H9 (cell line): ENCODE measurements at regions not wholly inside any gene's neighbourhood (a gene's known extent, or its start where the extent isn't known, plus 50 kb on each side); places are given as distances from the start of the nearest gene placed in this dataset.

Experiments used
- DNase-seq: peaks from one replicate; pipeline ENCODE4 v3.0.0-alpha.2; 2017
- H2AFZ ChIP-seq: one replicate; pipeline ENCODE4 v1.6.1; 2013; ENCODE audit warnings: mild to moderate bottlenecking, low read length, control low read depth, moderate library complexity
- H2AK5ac ChIP-seq: 2 replicates; pipeline ENCODE4 v1.6.1; 2013; ENCODE audit warnings: low read length, control low read depth, mixed read lengths; ENCODE audit not compliant: insufficient read length
- H2BK120ac ChIP-seq: one replicate; pipeline ENCODE4 v1.6.1; 2013; ENCODE audit warnings: low read depth, mild to moderate bottlenecking, low read length, control low read depth, inconsistent platforms; ENCODE audit not compliant: poor library complexity, severe bottlenecking
- H2BK12ac ChIP-seq: 2 replicates; pipeline ENCODE4 v1.6.1; 2013; ENCODE audit warnings: low read length, control low read depth, mixed read lengths, low read depth; ENCODE audit not compliant: insufficient read length
- H2BK15ac ChIP-seq: 2 replicates; pipeline ENCODE4 v1.6.1; 2013; ENCODE audit warnings: low read depth, low read length, control low read depth
- H2BK20ac ChIP-seq: one replicate; pipeline ENCODE4 v1.6.1; 2013; ENCODE audit warnings: low read depth, mild to moderate bottlenecking, low read length, control low read depth, inconsistent platforms; ENCODE audit not compliant: poor library complexity, severe bottlenecking
- H2BK5ac ChIP-seq: 2 replicates; pipeline ENCODE4 v1.6.1; 2013; ENCODE audit warnings: low read length, control low read depth, mixed read lengths; ENCODE audit not compliant: insufficient read length
- H3K14ac ChIP-seq: 2 replicates; pipeline ENCODE4 v1.6.1; 2013; ENCODE audit warnings: low read length, control low read depth; ENCODE audit not compliant: insufficient read depth
- H3K18ac ChIP-seq: 2 replicates; pipeline ENCODE4 v1.6.1; 2013; ENCODE audit warnings: low read depth, mild to moderate bottlenecking, mixed read lengths, low read length, control low read depth; ENCODE audit not compliant: insufficient read length
- H3K23ac ChIP-seq: 2 replicates; pipeline ENCODE4 v1.6.1; 2013; ENCODE audit warnings: low read length, control low read depth, mixed read lengths, low read depth; ENCODE audit not compliant: insufficient read length
- H3K23me2 ChIP-seq: 2 replicates; pipeline ENCODE4 v1.6.1; 2013; ENCODE audit warnings: low read depth, mild to moderate bottlenecking, mixed read lengths, low read length, control low read depth; ENCODE audit not compliant: insufficient read length, poor library complexity, severe bottlenecking
- H3K27ac ChIP-seq: 2 replicates; pipeline ENCODE4 v1.5.1; 2013; ENCODE audit warnings: low read length, control low read depth, mixed read lengths, low read depth; ENCODE audit not compliant: insufficient read length
- H3K27me3 ChIP-seq: 2 replicates; pipeline ENCODE4 v1.6.1; 2013; ENCODE audit warnings: low read length, control low read depth, inconsistent platforms; ENCODE audit not compliant: insufficient read depth
- H3K4ac ChIP-seq: 2 replicates; pipeline ENCODE4 v1.6.1; 2013; ENCODE audit warnings: low read depth, mild to moderate bottlenecking, control low read depth, inconsistent platforms, low read length, moderate library complexity
- H3K4me1 ChIP-seq: 2 replicates; pipeline ENCODE4 v1.6.1; 2013; ENCODE audit warnings: low read length, control low read depth, inconsistent platforms; ENCODE audit not compliant: insufficient read depth
- H3K4me2 ChIP-seq: 2 replicates; pipeline ENCODE4 v1.6.1; 2013; ENCODE audit warnings: low read length, control low read depth, mixed read lengths; ENCODE audit not compliant: insufficient read length, insufficient read depth
- H3K56ac ChIP-seq: 2 replicates; pipeline ENCODE4 v1.6.1; 2013; ENCODE audit warnings: low read depth, mild to moderate bottlenecking, mixed read lengths, low read length, control low read depth; ENCODE audit not compliant: insufficient read length
- H3K79me1 ChIP-seq: 2 replicates; pipeline ENCODE4 v1.6.1; 2013; ENCODE audit warnings: low read depth, mild to moderate bottlenecking, moderate library complexity, low read length, control low read depth, inconsistent platforms; ENCODE audit not compliant: insufficient read depth, poor library complexity, severe bottlenecking
- H3K79me2 ChIP-seq: 2 replicates; pipeline ENCODE4 v1.6.1; 2013; ENCODE audit warnings: low read length, control low read depth, inconsistent platforms; ENCODE audit not compliant: insufficient read depth
- H3K9ac ChIP-seq: 2 replicates; pipeline ENCODE4 v1.6.1; 2013; ENCODE audit warnings: low read length, control low read depth, mixed read lengths; ENCODE audit not compliant: insufficient read length; ENCODE audit errors: extremely low read depth
- H3K9me3 ChIP-seq: one replicate; pipeline ENCODE4 v1.6.1; 2013; ENCODE audit warnings: low read depth, low read length, inconsistent platforms; ENCODE audit not compliant: control insufficient read depth
- H3T11ph ChIP-seq: one replicate; pipeline ENCODE4 v1.6.1; 2013; ENCODE audit warnings: mild to moderate bottlenecking, low read length, control low read depth, inconsistent platforms
- H4K20me1 ChIP-seq: one replicate; pipeline ENCODE4 v1.6.1; 2013; ENCODE audit not compliant: control insufficient read depth, insufficient read length, insufficient read depth
- H4K5ac ChIP-seq: 2 replicates; pipeline ENCODE4 v1.6.1; 2013; ENCODE audit warnings: low read depth, mild to moderate bottlenecking, mixed read lengths, low read length, control low read depth; ENCODE audit not compliant: insufficient read length
- H4K8ac ChIP-seq: replicated peaks from 2 replicates; pipeline ENCODE4 v1.6.1; 2013; ENCODE audit warnings: low read length, control low read depth, mixed read lengths, low read depth; ENCODE audit not compliant: insufficient read length
- H4K91ac ChIP-seq: 2 replicates; pipeline ENCODE4 v1.6.1; 2013; ENCODE audit warnings: low read depth, mild to moderate bottlenecking, moderate library complexity, mixed read lengths, low read length, control low read depth; ENCODE audit not compliant: insufficient read length
- H3K27ac Mint-ChIP-seq, 3 experiments: 2 replicates in 2 of 3; 3 replicates in 1 of 3; pipeline ENCODE4 v1.8.0; 2020 to 2021; ENCODE audit warnings: mixed read lengths in 3 of 3, mild to moderate bottlenecking in 1 of 3, moderate library complexity in 1 of 3
- H3K27me3 Mint-ChIP-seq: 2 replicates; pipeline ENCODE4 v1.8.0; 2021; ENCODE audit warnings: low read depth, mild to moderate bottlenecking, moderate library complexity, mixed read lengths
- H3K36me3 Mint-ChIP-seq, 3 experiments: 2 replicates in 2 of 3; 3 replicates in 1 of 3; pipeline ENCODE4 v1.8.0; 2020 to 2021; ENCODE audit warnings: low read depth in 3 of 3, mixed read lengths in 3 of 3; ENCODE audit not compliant: insufficient read depth in 1 of 3
- H3K4me1 Mint-ChIP-seq, 2 experiments: 2 replicates each; pipeline ENCODE4 v1.8.0; 2020; ENCODE audit warnings: mixed read lengths in 2 of 2
- H3K4me3 Mint-ChIP-seq, 2 experiments: 2 replicates in 1 of 2; 3 replicates in 1 of 2; pipeline ENCODE4 v1.8.0; 2020 to 2021; ENCODE audit warnings: mild to moderate bottlenecking in 2 of 2, mixed read lengths in 2 of 2, moderate library complexity in 1 of 2
- H3K9me3 Mint-ChIP-seq, 2 experiments: 2 replicates in 1 of 2; 3 replicates in 1 of 2; pipeline ENCODE4 v1.8.0; 2020; ENCODE audit warnings: mild to moderate bottlenecking in 2 of 2, mixed read lengths in 2 of 2, moderate library complexity in 1 of 2
- CTCF ChIP-seq: fragments of 200-600 bp; sonication (generic); conservative IDR thresholded peaks from 3 replicates; pipeline ENCODE4 v1.8.0; 2021; ENCODE audit warnings: antibody characterized with exemption, mild to moderate bottlenecking
- WGBS: extraction: QIAGEN DNeasy Blood & Tissue Kit; methylation state at CpG from one replicate; pipeline ENCODE4 v1.1.7; 2013; ENCODE audit warnings: missing lambda C conversion rate, low lambda C conversion rate, mixed read lengths; ENCODE audit not compliant: insufficient read length; ENCODE audit errors: extremely low coverage; 5-methylcytosine and 5-hydroxymethylcytosine counted together

- no peak overlapping the region for H2BK5ac ChIP-seq
- no peak overlapping the region for H4K5ac ChIP-seq
- Mint-ChIP-seq H3K27me3 (0 out of 2 replicates have a peak, but pooled peaks cover 1% of the 10 kb centered on the region), H3K27ac (no peak overlapping the region; a peak in 1 of 7 replicates), H3K9me3 (peaks cover 0 to 6% of the 10 kb centered on the region in 2 experiments; a peak in 3 of 5 replicates), H3K4me3 (no peak overlapping the region), H3K4me1 (peaks cover 11 to 23% of the 10 kb centered on the region in 2 experiments), H3K36me3 (peaks cover 0 to 9% (median 5%) of the 10 kb centered on the region in 3 experiments; a peak in 3 of 7 replicates)
- H3T11ph ChIP-seq = no peak overlapping the region
- no peak overlapping the region for H3K9ac ChIP-seq
- no peak for TF ChIP-seq CTCF
- H3K9me3 ChIP-seq = no peaks in the 10 kb centered on the region
- no peaks in the 10 kb centered on the region for H4K20me1 ChIP-seq
- no peak overlapping the region for H3K18ac ChIP-seq
- H3K79me1 ChIP-seq = no peaks in the 10 kb centered on the region
- H2BK120ac ChIP-seq = no peak overlapping the region
- no peak overlapping the region for H3K14ac ChIP-seq
- H3K56ac ChIP-seq = no peak overlapping the region
- no peak overlapping the region for H2BK20ac ChIP-seq
- no peak overlapping the region for H3K23ac ChIP-seq
- H3K4ac ChIP-seq = no peak overlapping the region
- no peak overlapping the region for H4K8ac ChIP-seq
- no peak for DNase-seq
- peaks cover 3% of the 10 kb centered on the region; the same call in 1 of the 2 replicates for H3K4me1 ChIP-seq
- no peaks in the 10 kb centered on the region for H3K79me2 ChIP-seq
- H3K27ac ChIP-seq = no peak overlapping the region
- no peak overlapping the region for H2BK15ac ChIP-seq
- H2AK5ac ChIP-seq = no peak overlapping the region
- no CpG with 5 or more reads among the region's 2 CpGs for WGBS
- H3K4me2 ChIP-seq = no peak overlapping the region
- no peak overlapping the region for H2AFZ ChIP-seq
- no peaks in the 10 kb centered on the region for H3K23me2 ChIP-seq
- no peak overlapping the region for H2BK12ac ChIP-seq
- no peaks in the 10 kb centered on the region; the same call in 1 of the 2 replicates for H3K27me3 ChIP-seq
- no peak overlapping the region for H4K91ac ChIP-seq
These were observed 264.1 kb upstream of the ANKH start for GRCh38 chr5:15135661-15136060.
